OCI-LY7 (cell line): ENCODE measurements at regions not wholly inside any gene's neighbourhood (a gene's known extent, or its start where the extent isn't known, plus 50 kb on each side); places are given as distances from the start of the nearest gene placed in this dataset.
"Not testable (repeated sequence)": the region's sequence is repeated elsewhere in the genome, so short reads cannot be mapped to it uniquely, and the experiment has no call there.

ENCODE experiments used
- BruUV-seq: library from RNA; stranded (reverse); fragments of 400-500 nt; replicated peaks from 2 replicates; lab custom pipeline; 2021; lab: Mats Ljungman, UMichigan
- CTCF ChIA-PET: fragments of 300-600 bp; sonication (Branson Sonifier 250); formaldehyde crosslinking; loops from one replicate; lab custom pipeline; 2022; ENCODE audit warnings: antibody characterized with exemption; ENCODE audit not compliant: unreplicated experiment; lab: Charles Lee
- POLR2A ChIA-PET: fragments of 300-600 bp; sonication (Branson Sonifier 250); formaldehyde crosslinking; loops from one replicate; lab custom pipeline; 2022; ENCODE audit warnings: antibody characterized with exemption; lab: Charles Lee
- DNase-seq: peaks from one replicate; pipeline ENCODE4 v3.0.0-alpha.2; 2015; ENCODE audit warnings: low spot score
- H2AFZ ChIP-seq: fragments of 200-600 bp; sonication (generic), shearing (Covaris generic); 2 replicates; pipeline ENCODE4 v1.6.1; 2014; ENCODE audit warnings: mild to moderate bottlenecking, antibody characterized with exemption, low read length, moderate library complexity
- H3K27ac ChIP-seq: fragments of 200-600 bp; sonication (generic); 2 replicates; pipeline ENCODE4 v1.5.1; 2014; ENCODE audit warnings: mixed run types, low read depth, mild to moderate bottlenecking, moderate library complexity, low read length, inconsistent platforms; ENCODE audit not compliant: poor library complexity, severe bottlenecking
- H3K36me3 ChIP-seq: fragments of 200-600 bp; sonication (generic); 2 replicates; pipeline ENCODE4 v1.6.1; 2014; ENCODE audit warnings: mild to moderate bottlenecking, antibody characterized with exemption, low read length, moderate library complexity, mixed read lengths; ENCODE audit not compliant: insufficient read depth
- H3K4me1 ChIP-seq: fragments of 200-600 bp; sonication (generic); 2 replicates; pipeline ENCODE4 v1.5.1; 2014; ENCODE audit warnings: mild to moderate bottlenecking, low read length; ENCODE audit not compliant: insufficient read depth, poor library complexity, severe bottlenecking
- H3K4me2 ChIP-seq: fragments of 200-600 bp; sonication (generic); 2 replicates; pipeline ENCODE4 v1.6.1; 2014; ENCODE audit warnings: mild to moderate bottlenecking, low read length
- H3K4me3 ChIP-seq: fragments of 200-600 bp; sonication (generic); 2 replicates; pipeline ENCODE4 v1.5.1; 2014; ENCODE audit warnings: mild to moderate bottlenecking, low read depth, low read length; ENCODE audit not compliant: poor library complexity, severe bottlenecking
- H3K79me2 ChIP-seq: fragments of 200-600 bp; sonication (generic); 2 replicates; pipeline ENCODE4 v1.6.1; 2016; ENCODE audit warnings: low read depth, mild to moderate bottlenecking, low read length, moderate library complexity, mixed read lengths; ENCODE audit not compliant: insufficient read depth
- H3K9me2 ChIP-seq: fragments of 200-600 bp; sonication (generic); 2 replicates; pipeline ENCODE4 v1.6.1; 2016; ENCODE audit warnings: mild to moderate bottlenecking, low read length, mixed read lengths; ENCODE audit not compliant: insufficient read depth
- H3K9me3 ChIP-seq: fragments of 200-600 bp; sonication (generic); 2 replicates; pipeline ENCODE4 v1.6.1; 2014; ENCODE audit warnings: mild to moderate bottlenecking, mixed run types, low read length, mixed read lengths
- H4K20me1 ChIP-seq: fragments of 200-600 bp; sonication (generic); 2 replicates; pipeline ENCODE4 v1.6.1; 2014; ENCODE audit warnings: mild to moderate bottlenecking, antibody characterized with exemption, low read length, moderate library complexity, mixed read lengths; ENCODE audit not compliant: insufficient read depth
- EZH2phosphoT487 ChIP-seq: fragments of 200-600 bp; sonication (generic); IDR thresholded peaks from 2 replicates; pipeline ENCODE4 v1.6.1; 2018; ENCODE audit warnings: low read depth, borderline replicate concordance, mild to moderate bottlenecking, mixed run types, antibody characterized with exemption, low read length, moderate library complexity, mixed read lengths
- intact Hi-C: fragments of 100-400 bp; cut with micrococcal nuclease; formaldehyde crosslinking; loops from one replicate; pipeline ENCODE4 v1.10.0; 2022; ENCODE audit not compliant: unreplicated experiment
- TF ChIP-seq, protein P1 (sequence below): fragments of 200-600 bp; sonication (generic); conservative IDR thresholded peaks from 2 replicates; pipeline ENCODE4 v1.5.1; 2014; ENCODE audit warnings: mild to moderate bottlenecking, antibody characterized with exemption, low read length, moderate library complexity, mixed read lengths

DNA sequence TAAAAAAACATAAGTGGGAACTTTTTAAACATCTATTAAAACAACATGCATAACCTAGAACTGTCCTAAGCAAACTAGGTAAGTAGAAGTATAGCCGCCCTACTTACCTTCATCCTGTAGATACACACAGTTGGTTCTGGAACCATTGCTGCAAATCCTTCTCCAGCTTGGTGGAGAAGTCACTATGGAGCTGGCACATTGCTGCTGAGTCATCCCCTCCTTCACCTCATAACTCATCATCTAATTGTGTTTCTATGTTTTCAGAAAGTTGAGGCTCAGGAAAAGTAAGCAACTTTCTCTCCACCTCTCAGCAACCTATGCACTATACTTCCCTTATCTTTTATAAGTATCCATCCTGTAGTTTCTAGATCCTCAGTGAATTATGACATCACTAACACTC, 269.8 kb upstream of the MMADHC start:
- DNase-seq: no peak
- POLR2A ChIA-PET: no interaction called here
- Histone ChIP-seq H3K79me2 (no peaks in the 10 kb centered on the region), H4K20me1 (no peaks in the 10 kb centered on the region), H3K9me2 (no peaks in the 10 kb centered on the region), H3K4me2 (no peak overlapping the region), H3K4me1 (no peaks in the 10 kb centered on the region), H2AFZ (no peak overlapping the region), H3K36me3 (no peaks in the 10 kb centered on the region), H3K4me3 (no peak overlapping the region), H3K9me3 (no peaks in the 10 kb centered on the region), H3K27ac (no peak overlapping the region)
- intact Hi-C loops: no loop called here
- CTCF ChIA-PET: no interaction called here
- BruUV-seq: no TSS peak
- TF ChIP-seq, protein P1, sequence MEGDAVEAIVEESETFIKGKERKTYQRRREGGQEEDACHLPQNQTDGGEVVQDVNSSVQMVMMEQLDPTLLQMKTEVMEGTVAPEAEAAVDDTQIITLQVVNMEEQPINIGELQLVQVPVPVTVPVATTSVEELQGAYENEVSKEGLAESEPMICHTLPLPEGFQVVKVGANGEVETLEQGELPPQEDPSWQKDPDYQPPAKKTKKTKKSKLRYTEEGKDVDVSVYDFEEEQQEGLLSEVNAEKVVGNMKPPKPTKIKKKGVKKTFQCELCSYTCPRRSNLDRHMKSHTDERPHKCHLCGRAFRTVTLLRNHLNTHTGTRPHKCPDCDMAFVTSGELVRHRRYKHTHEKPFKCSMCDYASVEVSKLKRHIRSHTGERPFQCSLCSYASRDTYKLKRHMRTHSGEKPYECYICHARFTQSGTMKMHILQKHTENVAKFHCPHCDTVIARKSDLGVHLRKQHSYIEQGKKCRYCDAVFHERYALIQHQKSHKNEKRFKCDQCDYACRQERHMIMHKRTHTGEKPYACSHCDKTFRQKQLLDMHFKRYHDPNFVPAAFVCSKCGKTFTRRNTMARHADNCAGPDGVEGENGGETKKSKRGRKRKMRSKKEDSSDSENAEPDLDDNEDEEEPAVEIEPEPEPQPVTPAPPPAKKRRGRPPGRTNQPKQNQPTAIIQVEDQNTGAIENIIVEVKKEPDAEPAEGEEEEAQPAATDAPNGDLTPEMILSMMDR: no peak
- TF ChIP-seq EZH2phosphoT487: no peak

- H3K9me3 ChIP-seq, H3K4me1 ChIP-seq, CTCF ChIA-PET, H3K4me2 ChIP-seq, POLR2A ChIA-PET, H3K4me3 ChIP-seq, BruUV-seq, H2AFZ ChIP-seq, H3K9me2 ChIP-seq, H4K20me1 ChIP-seq, H3K36me3 ChIP-seq, H3K27ac ChIP-seq, DNase-seq, H3K79me2 ChIP-seq, intact Hi-C loops: not testable (repeated sequence)
Observed at GRCh38 chr2:149855859-149856258, 268.3 kb upstream of the MMADHC start.

DNA sequence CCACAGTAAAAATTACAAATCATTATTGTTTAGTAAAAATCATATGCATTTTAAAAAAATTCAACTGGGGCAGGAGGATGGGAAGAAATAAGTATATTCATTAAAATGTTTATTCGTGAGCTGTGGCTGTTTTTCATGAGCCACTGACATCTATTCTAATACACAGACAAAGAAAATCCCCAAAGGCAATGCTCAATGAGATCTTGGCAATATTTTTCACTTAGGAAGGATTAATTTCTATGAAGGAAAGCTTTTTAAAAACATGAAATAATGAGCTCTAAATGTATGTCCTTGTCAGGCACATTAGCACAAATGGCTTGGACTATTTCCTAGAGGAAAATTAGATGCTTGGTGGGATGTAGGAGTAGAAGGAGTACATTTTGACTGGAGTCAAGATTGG, 262.0 kb upstream of the MMADHC start:
- ChIA-PET CTCF (no interaction called here), POLR2A (no interaction called here)
- Histone ChIP-seq H4K20me1 (no peaks in the 10 kb centered on the region), H3K79me2 (no peaks in the 10 kb centered on the region), H3K4me1 (no peaks in the 10 kb centered on the region), H3K36me3 (no peaks in the 10 kb centered on the region), H2AFZ (no peak overlapping the region), H3K27ac (no peak overlapping the region), H3K9me3 (no peaks in the 10 kb centered on the region), H3K4me2 (no peak overlapping the region), H3K9me2 (no peaks in the 10 kb centered on the region), H3K4me3 (no peak overlapping the region)
- TF ChIP-seq EZH2phosphoT487: no peak
- TF ChIP-seq, protein P1: no peak
- no TSS peak for BruUV-seq
- intact Hi-C loops: no loop called here
- DNase-seq: no peak
